Activated T-cell treated with anti-CD3 and anti-CD28 coated beads, Interleukin-2, amount 50 U/mL, for 4 hours (primary cell): ENCODE measurements at regions not wholly inside any gene's neighbourhood (a gene's known extent, or its start where the extent isn't known, plus 50 kb on each side); places are given as distances from the start of the nearest gene placed in this dataset.
A peak's percentile ranks its signal among the peaks of the same experiment; 100 is the strongest.

Source experiments
- ATAC-seq, 2 donors: fragments of 200-7000 bp; cut with Tn5 transposase; one replicate each; pipeline ENCODE4 v1.10.0; 2021
- DNase-seq: peaks from one replicate; pipeline ENCODE4 v3.0.0-alpha.2; 2020
- H3K27me3 Mint-ChIP-seq: one replicate; pipeline ENCODE4 v1.8.0; 2021; ENCODE audit warnings: low read depth, mixed read lengths
- H3K36me3 Mint-ChIP-seq: one replicate; pipeline ENCODE4 v1.8.0; 2022; ENCODE audit warnings: mixed read lengths; ENCODE audit not compliant: insufficient read depth
- H3K4me1 Mint-ChIP-seq: one replicate; pipeline ENCODE4 v1.8.0; 2021; ENCODE audit warnings: low read depth, mixed read lengths
- H3K4me3 Mint-ChIP-seq: one replicate; pipeline ENCODE4 v1.8.0; 2021; ENCODE audit warnings: mild to moderate bottlenecking, moderate library complexity, mixed read lengths
- H3K9me3 Mint-ChIP-seq: one replicate; pipeline ENCODE4 v1.8.0; 2021; ENCODE audit warnings: mixed read lengths

- no peak for ATAC-seq
- DNase-seq: no peak
- H3K36me3 Mint-ChIP-seq: peaks cover 4% of the 10 kb centered on the region
- H3K4me3 Mint-ChIP-seq: no peak overlapping the region
- H3K4me1 Mint-ChIP-seq: peaks cover 14% of the 10 kb centered on the region
- peaks cover 8% of the 10 kb centered on the region for H3K27me3 Mint-ChIP-seq
- no peaks in the 10 kb centered on the region for H3K9me3 Mint-ChIP-seq
These were observed 99.0 kb upstream of the KIF26B start for GRCh38 chr1:245055752-245056151.

- ATAC-seq (no peak), DNase-seq (no peak)
- Mint-ChIP-seq H3K9me3 (no peaks in the 10 kb centered on the region), H3K36me3 (peaks cover 4% of the 10 kb centered on the region), H3K27me3 (peaks cover 8% of the 10 kb centered on the region), H3K4me3 (no peak overlapping the region), H3K4me1 (peaks cover 14% of the 10 kb centered on the region)
These were observed 100.1 kb upstream of the KIF26B start for GRCh38 chr1:245054507-245055270.

- Mint-ChIP-seq H3K4me1 (peaks cover 14% of the 10 kb centered on the region), H3K36me3 (peaks cover 4% of the 10 kb centered on the region), H3K9me3 (no peaks in the 10 kb centered on the region), H3K4me3 (no peak overlapping the region), H3K27me3 (peaks cover 8% of the 10 kb centered on the region)
- no peak for DNase-seq
- ATAC-seq: no peak
These were observed 100.7 kb upstream of the KIF26B start for GRCh38 chr1:245054105-245054504.

GRCh38 chr1:245052258-245052657, 102.5 kb upstream of the KIF26B start:
- H3K4me1 Mint-ChIP-seq: peaks cover 14% of the 10 kb centered on the region
- H3K36me3 Mint-ChIP-seq: peaks cover 4% of the 10 kb centered on the region
- ATAC-seq (no peak), DNase-seq (no peak)
- no peaks in the 10 kb centered on the region for H3K9me3 Mint-ChIP-seq
- peaks cover 8% of the 10 kb centered on the region for H3K27me3 Mint-ChIP-seq
- H3K4me3 Mint-ChIP-seq: no peak overlapping the region

GRCh38 chr1:245051349-245052221, 103.2 kb upstream of the KIF26B start:
- H3K36me3 Mint-ChIP-seq: peaks cover 4% of the 10 kb centered on the region
- peaks cover 8% of the 10 kb centered on the region for H3K27me3 Mint-ChIP-seq
- DNase-seq (no peak), ATAC-seq (peak; percentile 51 to 72)
- H3K4me3 Mint-ChIP-seq: peak overlapping the region; percentile 12
- H3K4me1 Mint-ChIP-seq: peaks cover 14% of the 10 kb centered on the region
- H3K9me3 Mint-ChIP-seq: no peaks in the 10 kb centered on the region

- H3K27me3 Mint-ChIP-seq: peaks cover 2% of the 10 kb centered on the region
- no peak for DNase-seq
- ATAC-seq: no peak
- H3K4me3 Mint-ChIP-seq: no peak overlapping the region
- no peaks in the 10 kb centered on the region for H3K36me3 Mint-ChIP-seq
- H3K4me1 Mint-ChIP-seq: peaks cover 7% of the 10 kb centered on the region
- no peaks in the 10 kb centered on the region for H3K9me3 Mint-ChIP-seq
These were observed 108.0 kb upstream of the KIF26B start for GRCh38 chr1:245046769-245047168.

- DNase-seq: no peak
- Mint-ChIP-seq H3K36me3 (no peaks in the 10 kb centered on the region), H3K4me3 (no peak overlapping the region), H3K4me1 (peaks cover 3% of the 10 kb centered on the region), H3K9me3 (no peaks in the 10 kb centered on the region), H3K27me3 (no peaks in the 10 kb centered on the region)
- ATAC-seq: no peak
These were observed 108.5 kb upstream of the KIF26B start for GRCh38 chr1:245046315-245046714.

GRCh38 chr1:245045087-245045881, 109.5 kb upstream of the KIF26B start:
- Mint-ChIP-seq H3K36me3 (no peaks in the 10 kb centered on the region), H3K9me3 (no peaks in the 10 kb centered on the region), H3K27me3 (no peaks in the 10 kb centered on the region), H3K4me1 (no peaks in the 10 kb centered on the region), H3K4me3 (no peak overlapping the region)
- ATAC-seq: no peak
- no peak for DNase-seq

GRCh38 chr1:245043611-245043940, 111.2 kb upstream of the KIF26B start:
- no peaks in the 10 kb centered on the region for H3K9me3 Mint-ChIP-seq
- H3K4me3 Mint-ChIP-seq: no peak overlapping the region
- ATAC-seq (no peak), DNase-seq (no peak)
- no peaks in the 10 kb centered on the region for H3K4me1 Mint-ChIP-seq
- no peaks in the 10 kb centered on the region for H3K27me3 Mint-ChIP-seq
- H3K36me3 Mint-ChIP-seq: no peaks in the 10 kb centered on the region

GRCh38 chr1:245041058-245041698, 113.6 kb upstream of the KIF26B start:
- no peak overlapping the region for H3K4me3 Mint-ChIP-seq
- no peaks in the 10 kb centered on the region for H3K4me1 Mint-ChIP-seq
- ATAC-seq: no peak
- no peak for DNase-seq
- H3K9me3 Mint-ChIP-seq: no peaks in the 10 kb centered on the region
- no peaks in the 10 kb centered on the region for H3K36me3 Mint-ChIP-seq
- no peaks in the 10 kb centered on the region for H3K27me3 Mint-ChIP-seq

- no peaks in the 10 kb centered on the region for H3K36me3 Mint-ChIP-seq
- H3K27me3 Mint-ChIP-seq: no peaks in the 10 kb centered on the region
- no peak overlapping the region for H3K4me3 Mint-ChIP-seq
- DNase-seq: no peak
- no peaks in the 10 kb centered on the region for H3K4me1 Mint-ChIP-seq
- no peak for ATAC-seq
- H3K9me3 Mint-ChIP-seq: no peaks in the 10 kb centered on the region
These were observed 115.6 kb upstream of the KIF26B start for GRCh38 chr1:245039196-245039595.

GRCh38 chr1:245036102-245036501, 118.7 kb upstream of the KIF26B start:
- Mint-ChIP-seq H3K4me3 (no peak overlapping the region), H3K27me3 (no peaks in the 10 kb centered on the region), H3K9me3 (no peaks in the 10 kb centered on the region), H3K4me1 (no peaks in the 10 kb centered on the region), H3K36me3 (no peaks in the 10 kb centered on the region)
- DNase-seq (no peak), ATAC-seq (no peak)

GRCh38 chr1:245031041-245031440, 123.7 kb upstream of the KIF26B start:
- no peak overlapping the region for H3K4me3 Mint-ChIP-seq
- DNase-seq: no peak
- H3K9me3 Mint-ChIP-seq: no peaks in the 10 kb centered on the region
- H3K4me1 Mint-ChIP-seq: peaks cover 5% of the 10 kb centered on the region
- no peak for ATAC-seq
- no peaks in the 10 kb centered on the region for H3K36me3 Mint-ChIP-seq
- H3K27me3 Mint-ChIP-seq: no peaks in the 10 kb centered on the region

- no peaks in the 10 kb centered on the region for H3K9me3 Mint-ChIP-seq
- DNase-seq (no peak), ATAC-seq (no peak)
- peaks cover 2% of the 10 kb centered on the region for H3K27me3 Mint-ChIP-seq
- no peak overlapping the region for H3K4me3 Mint-ChIP-seq
- no peaks in the 10 kb centered on the region for H3K36me3 Mint-ChIP-seq
- H3K4me1 Mint-ChIP-seq: peaks cover 5% of the 10 kb centered on the region
These were observed 128.5 kb upstream of the KIF26B start for GRCh38 chr1:245026247-245026646.
